ENCODE measurements at regions not wholly inside any gene's neighbourhood (a gene's known extent, or its start where the extent isn't known, plus 50 kb on each side); places are given as distances from the start of the nearest gene placed in this dataset.
"Not testable (repeated sequence)": the region's sequence is repeated elsewhere in the genome, so short reads cannot be mapped to it uniquely, and the experiment has no call there.

GRCh38 chr15:89002281-89002761 lies 85.9 kb upstream of the ABHD2 start:
- intact Hi-C loops (cut with DNase I) = no loop called here
- DNase-seq (ENCODE audit: extremely low spot score in 2 of 2) = no peak
- TF ChIP-seq CTCF (IDR thresholded peaks at IDR 0.05) (no peak), POLR2AphosphoS5 (IDR thresholded peaks at IDR 0.05; ENCODE audit: insufficient read depth in 1 of 2, low read depth in 1 of 2) (no peak), POLR2A (IDR thresholded peaks at IDR 0.05) (no peak)
- no peak overlapping the region for H3K4me3 ChIP-seq
- no peaks in the 10 kb centered on the region for H3K9me3 ChIP-seq
- no peaks in the 10 kb centered on the region for H3K36me3 ChIP-seq
- no peaks in the 10 kb centered on the region for H3K27me3 ChIP-seq
- no peak overlapping the region for H3K27ac ChIP-seq
- no peaks in the 10 kb centered on the region for H3K4me1 ChIP-seq

- no peaks in the 10 kb centered on the region for H3K27me3 ChIP-seq
- no peaks in the 10 kb centered on the region for H3K9me3 ChIP-seq
- DNase-seq (ENCODE audit: extremely low spot score in 2 of 2) = no peak
- intact Hi-C loops (cut with DNase I) = no loop called here
- H3K4me1 ChIP-seq = no peaks in the 10 kb centered on the region
- no peaks in the 10 kb centered on the region for H3K36me3 ChIP-seq
- H3K27ac ChIP-seq = no peak overlapping the region
- no peak overlapping the region for H3K4me3 ChIP-seq
- no peak for TF ChIP-seq POLR2AphosphoS5 (IDR thresholded peaks at IDR 0.05; ENCODE audit: insufficient read depth in 1 of 2, low read depth in 1 of 2)
- TF ChIP-seq POLR2A (IDR thresholded peaks at IDR 0.05) = no peak
- TF ChIP-seq CTCF (IDR thresholded peaks at IDR 0.05) = no peak
These were observed 85.4 kb upstream of the ABHD2 start for GRCh38 chr15:89002830-89003229.

DNA sequence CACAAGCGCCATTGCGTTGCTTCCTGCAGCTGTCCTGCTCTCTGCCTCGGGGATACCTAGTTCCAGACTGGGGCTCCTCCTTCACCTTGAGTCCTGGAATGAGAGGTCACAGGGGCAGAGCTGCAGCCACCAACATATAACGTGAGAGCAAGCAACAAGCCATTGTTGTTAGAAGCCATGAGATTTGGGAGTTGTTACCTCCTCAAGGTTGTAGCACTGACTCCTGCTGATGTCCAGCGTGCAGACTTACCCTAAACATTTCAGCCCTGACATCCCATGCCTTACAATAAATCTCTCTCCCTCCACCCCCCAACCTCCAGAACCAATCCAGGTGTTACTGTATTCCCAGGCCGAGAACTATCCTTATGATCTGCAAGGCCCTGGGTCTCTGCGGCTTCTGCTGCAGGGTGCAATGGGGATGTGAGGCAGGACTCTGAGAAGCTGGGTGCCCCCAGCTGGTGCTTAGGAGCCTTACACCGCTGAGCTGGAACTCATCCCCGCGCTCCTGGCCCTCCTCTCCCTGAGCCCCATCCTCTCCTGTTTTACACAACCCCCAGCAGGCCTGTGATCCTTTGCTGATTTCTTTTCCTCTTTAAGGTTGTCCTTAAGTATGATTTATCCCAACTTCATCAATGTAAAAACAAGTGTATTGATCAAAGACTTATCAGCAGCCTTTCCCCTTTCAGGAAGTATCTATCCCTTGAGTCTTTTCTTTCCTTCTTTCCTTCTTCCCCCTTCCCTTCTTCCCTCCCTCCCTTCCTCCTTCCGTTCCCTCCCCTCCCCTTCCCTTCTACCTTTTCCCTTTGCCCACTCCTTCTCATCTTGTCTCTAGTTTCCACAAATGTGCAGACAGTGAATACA lies 84.2 kb upstream of the ABHD2 start:
- H3K9me3 ChIP-seq = no peaks in the 10 kb centered on the region
- H3K27ac ChIP-seq = no peak overlapping the region
- no peaks in the 10 kb centered on the region for H3K36me3 ChIP-seq
- H3K27me3 ChIP-seq = no peaks in the 10 kb centered on the region
- intact Hi-C loops (cut with DNase I) = no loop called here
- TF ChIP-seq POLR2A (IDR thresholded peaks at IDR 0.05) (no peak), CTCF (IDR thresholded peaks at IDR 0.05) (no peak), POLR2AphosphoS5 (IDR thresholded peaks at IDR 0.05; ENCODE audit: insufficient read depth in 1 of 2, low read depth in 1 of 2) (no peak)
- H3K4me3 ChIP-seq = no peak overlapping the region
- no peak for DNase-seq (ENCODE audit: extremely low spot score in 2 of 2)
- H3K4me1 ChIP-seq = no peaks in the 10 kb centered on the region

GRCh38 chr15:89004726-89005030 lies 83.6 kb upstream of the ABHD2 start:
- intact Hi-C loops (cut with DNase I) = no loop called here

DNA sequence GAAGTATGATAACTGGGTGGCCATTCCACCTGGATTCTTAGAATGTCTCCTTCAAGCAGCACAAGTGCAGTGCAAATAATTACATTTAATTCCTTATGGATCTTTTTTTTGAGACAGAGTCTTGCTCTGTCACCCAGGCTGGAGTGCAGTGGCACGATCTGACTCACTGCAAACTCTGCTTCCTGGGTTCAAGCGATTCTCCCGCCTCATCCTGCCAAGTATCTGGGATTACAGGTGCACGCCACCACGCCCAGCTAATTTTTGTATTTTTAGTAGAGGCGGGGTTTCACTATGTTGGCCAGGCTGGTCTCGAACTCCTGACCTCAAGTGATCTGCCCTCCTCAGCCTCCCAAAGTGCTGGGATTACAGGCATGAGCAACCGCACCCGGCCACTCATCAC lies 80.7 kb upstream of the ABHD2 start:
- DNase-seq (ENCODE audit: extremely low spot score in 2 of 2); H3K36me3 ChIP-seq; H3K4me3 ChIP-seq; intact Hi-C loops (cut with DNase I); H3K27me3 ChIP-seq; H3K27ac ChIP-seq; H3K9me3 ChIP-seq; H3K4me1 ChIP-seq: not testable (repeated sequence)

More at GRCh38 chr15:89004726-89005030, 83.6 kb upstream of the ABHD2 start:
- no peaks in the 10 kb centered on the region for H3K9me3 ChIP-seq
- no peak for DNase-seq (ENCODE audit: extremely low spot score in 2 of 2)
- no peak for TF ChIP-seq CTCF (IDR thresholded peaks at IDR 0.05)
- TF ChIP-seq POLR2A (IDR thresholded peaks at IDR 0.05) = no peak
- TF ChIP-seq POLR2AphosphoS5 (IDR thresholded peaks at IDR 0.05; ENCODE audit: insufficient read depth in 1 of 2, low read depth in 1 of 2) = no peak
- no peaks in the 10 kb centered on the region for H3K27me3 ChIP-seq
- H3K27ac ChIP-seq = no peak overlapping the region
- H3K4me3 ChIP-seq = no peak overlapping the region
- no peaks in the 10 kb centered on the region for H3K4me1 ChIP-seq
- no peaks in the 10 kb centered on the region for H3K36me3 ChIP-seq
